Panc1 (cell line): ENCODE measurements at regions not wholly inside any gene's neighbourhood (a gene's known extent, or its start where the extent isn't known, plus 50 kb on each side); places are given as distances from the start of the nearest gene placed in this dataset.

ENCODE experiments used
- CTCF ChIP-seq: fragments of 450-650 bp; IDR thresholded peaks from 2 replicates; pipeline ENCODE4 v1.5.1; 2017; ENCODE audit warnings: mild to moderate bottlenecking
- POLR2AphosphoS5 ChIP-seq: IDR thresholded peaks from 2 replicates; pipeline ENCODE4 v1.6.1; 2012; ENCODE audit warnings: mild to moderate bottlenecking, low read depth, low read length, moderate library complexity
- REST ChIP-seq, 2 experiments: IDR thresholded peaks; 2 replicates each; pipeline ENCODE4 v1.6.1; 2011 to 2012; ENCODE audit warnings: low read depth in 2 of 2, control low read depth in 1 of 2, low read length in 1 of 2, mild to moderate bottlenecking in 1 of 2, moderate library complexity in 1 of 2; ENCODE audit not compliant: insufficient read depth in 1 of 2
- SIN3A ChIP-seq: IDR thresholded peaks from 2 replicates; pipeline ENCODE4 v1.6.1; 2012; ENCODE audit warnings: low read depth, mild to moderate bottlenecking, low read length, moderate library complexity, borderline replicate concordance; ENCODE audit not compliant: insufficient read depth
- TCF7L2 ChIP-seq: IDR thresholded peaks from 2 replicates; pipeline ENCODE4 v1.6.1; 2011; ENCODE audit warnings: mild to moderate bottlenecking, low read depth, low read length, inconsistent platforms

- TF ChIP-seq CTCF (no peak), POLR2AphosphoS5 (no peak), REST (IDR thresholded peaks at IDR 0.05; ENCODE audit: insufficient read depth in 1 of 2, low read depth in 2 of 2, low read length in 1 of 2) (no peak), SIN3A (no peak), TCF7L2 (no peak)
Measured at GRCh38 chrX:94854251-94854650, 1180.2 kb downstream of the FAM133A start.
